ENCODE measurements at regions not wholly inside any gene's neighbourhood (a gene's known extent, or its start where the extent isn't known, plus 50 kb on each side); places are given as distances from the start of the nearest gene placed in this dataset.

GRCh38 chrX:38868321-38868720, 67.1 kb downstream of the MID1IP1 start (continued):
- no peak for TF ChIP-seq CTCF (IDR thresholded peaks at IDR 0.05 in 2 of 3, conservative IDR thresholded peaks at IDR 0.05 in 1 of 3; ENCODE audit: borderline replicate concordance in 1 of 3, insufficient read depth in 1 of 3, low read depth in 2 of 3, low read length in 2 of 3)
- no peak for TF ChIP-seq CBX3 (IDR thresholded peaks at IDR 0.05; ENCODE audit: low read depth)
- no peak for TF ChIP-seq SRF (IDR thresholded peaks at IDR 0.05; ENCODE audit: low read depth)

GRCh38 chrX:38868941-38869401, 67.7 kb downstream of the MID1IP1 start:
- no peaks in the 10 kb centered on the region for H3K9me3 ChIP-seq (ENCODE audit: control insufficient read depth in 1 of 2, insufficient read depth in 1 of 2, low read depth in 1 of 2, low read length in 2 of 2)
- CTCF ChIA-PET, result no interaction called here
- no peak overlapping the region for H3K9ac ChIP-seq (ENCODE audit: low read length)
- no peak overlapping the region for H3K4me2 ChIP-seq (ENCODE audit: low read length)
- H4K20me1 ChIP-seq (ENCODE audit: insufficient read depth), result no peaks in the 10 kb centered on the region
- no peaks in the 10 kb centered on the region for H3K36me3 ChIP-seq (ENCODE audit: control insufficient read depth in 1 of 2, insufficient read depth in 2 of 2, low read length in 2 of 2)
- no peaks in the 10 kb centered on the region for H3K79me2 ChIP-seq (ENCODE audit: insufficient read depth, low read length)
- no peaks in the 10 kb centered on the region for H3K27me3 ChIP-seq (ENCODE audit: insufficient read depth, low read length)
- DNase-seq (ENCODE audit: low read depth, low spot score), result no peak
- TF ChIP-seq JUND (IDR thresholded peaks at IDR 0.05), result no peak
- TF ChIP-seq POLR2AphosphoS5 (IDR thresholded peaks at IDR 0.05; ENCODE audit: low read depth, low read length), result no peak
- TF ChIP-seq TCF7L2 (IDR thresholded peaks at IDR 0.05; ENCODE audit: borderline replicate concordance, extremely low read depth, insufficient read depth, insufficient read length), result no peak
- no peak for TF ChIP-seq EGR1 (IDR thresholded peaks at IDR 0.05; ENCODE audit: low read depth)
- TF ChIP-seq ELF1 (IDR thresholded peaks at IDR 0.05; ENCODE audit: borderline replicate concordance, low read depth), result no peak
- H3K4me3 ChIP-seq (replicated peaks in 1 of 2; ENCODE audit: low read depth in 1 of 2, low read length in 2 of 2), result no peak overlapping the region
- intact Hi-C loops (cut with micrococcal nuclease), result no loop called here
- no peaks in the 10 kb centered on the region for H3K9me2 ChIP-seq (ENCODE audit: insufficient read depth)
- ATAC-seq, result no peak
- H2AFZ ChIP-seq (ENCODE audit: low read depth, low read length, poor library complexity, severe bottlenecking), result no peak overlapping the region
- no peak overlapping the region for H3K27ac ChIP-seq (ENCODE audit: low read depth, low read length)
- RAD21 ChIA-PET (ENCODE audit: low non-redundant PET in 1 of 2, low total read pairs in 2 of 2, uncharacterized antibody in 2 of 2, unreplicated experiment in 2 of 2), result no interaction called here
- no TSS peak for BruUV-seq (replicated peaks)
- no peaks in the 10 kb centered on the region for H3K4me1 ChIP-seq (ENCODE audit: control insufficient read depth in 1 of 2, insufficient read depth in 2 of 2, low read length in 2 of 2)
- POLR2A ChIA-PET, result interaction anchor here (1.0 kb wide), 1 partner anchor 12 kb away, joined by 3 read pairs; no protein-coding TSS in a partner anchor

Measured in HCT116 (cell line).